Progenitor cell of endocrine pancreas (in vitro differentiated cells): ENCODE measurements at regions not wholly inside any gene's neighbourhood (a gene's known extent, or its start where the extent isn't known, plus 50 kb on each side); places are given as distances from the start of the nearest gene placed in this dataset.
"Not testable (repeated sequence)": the region's sequence is repeated elsewhere in the genome, so short reads cannot be mapped to it uniquely, and the experiment has no call there.

Source experiments
- DNase-seq: peaks from one replicate; pipeline ENCODE4 v3.0.0; 2021; ENCODE audit warnings: low spot score; ENCODE audit not compliant: unreplicated experiment
- H3K27ac Mint-ChIP-seq: 2 replicates; pipeline ENCODE4 v1.8.0; 2021; ENCODE audit warnings: mild to moderate bottlenecking, moderate library complexity, mixed read lengths
- H3K27me3 Mint-ChIP-seq: 2 replicates; pipeline ENCODE4 v1.8.0; 2021; ENCODE audit warnings: mixed read lengths
- H3K36me3 Mint-ChIP-seq: 2 replicates; pipeline ENCODE4 v1.8.0; 2022; ENCODE audit warnings: mixed read lengths; ENCODE audit not compliant: insufficient read depth
- H3K4me1 Mint-ChIP-seq: 2 replicates; pipeline ENCODE4 v1.8.0; 2021; ENCODE audit warnings: low read depth, mixed read lengths
- H3K4me3 Mint-ChIP-seq: 2 replicates; pipeline ENCODE4 v1.8.0; 2021; ENCODE audit warnings: low read depth, mild to moderate bottlenecking, moderate library complexity, mixed read lengths
- H3K9me3 Mint-ChIP-seq: 2 replicates; pipeline ENCODE4 v1.8.0; 2021; ENCODE audit warnings: low read depth, mixed read lengths
- TF ChIP-seq, protein P1 (sequence below): fragments of 200-600 bp; sonication (generic); IDR thresholded peaks from one replicate; pipeline ENCODE4 v1.5.0; 2021; ENCODE audit warnings: antibody characterized with exemption, mild to moderate bottlenecking; ENCODE audit not compliant: unreplicated experiment

DNA sequence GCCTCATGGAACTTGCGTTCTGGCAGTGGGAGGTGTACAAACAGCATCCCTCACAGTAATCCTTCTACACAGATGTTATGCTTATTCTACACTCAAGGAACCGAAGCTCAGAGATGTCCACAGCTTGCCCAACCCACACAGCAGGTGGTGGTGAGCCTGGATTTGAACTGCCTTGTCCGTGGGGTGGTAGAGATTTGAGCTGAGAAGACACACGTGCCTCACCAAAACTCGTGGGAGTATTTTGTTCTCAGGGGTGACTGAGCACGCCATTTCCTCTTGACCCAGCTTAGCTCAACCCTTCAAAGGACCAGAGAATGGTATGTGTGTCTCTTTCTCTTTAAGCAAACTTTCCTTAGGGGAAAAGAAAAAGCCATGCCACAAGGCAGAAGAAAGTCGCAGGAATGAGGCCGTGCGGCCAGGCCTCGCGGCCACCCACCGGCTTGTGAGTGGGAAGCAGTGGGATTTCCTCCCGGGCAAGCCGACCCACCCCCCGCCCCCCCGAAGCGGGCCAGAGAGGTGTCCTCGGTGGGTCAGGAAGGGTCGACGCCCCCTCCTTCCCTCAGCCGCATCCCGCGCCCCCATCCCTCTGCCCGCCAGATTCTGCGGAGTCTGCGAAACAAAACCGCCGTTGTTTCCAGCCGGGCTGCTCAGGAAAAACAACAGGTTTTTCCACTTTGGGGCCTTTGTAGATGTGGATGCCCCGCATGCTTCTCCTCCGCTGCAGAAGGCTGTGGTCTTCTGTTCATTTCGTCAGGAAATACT is 123.8 kb upstream of the ZNF469 start:
- H3K27me3 Mint-ChIP-seq, result peaks cover 15% of the 10 kb centered on the region
- H3K36me3 Mint-ChIP-seq, H3K4me3 Mint-ChIP-seq: not testable (repeated sequence)
- peak overlapping the region; percentile 93 for H3K27ac Mint-ChIP-seq
- DNase-seq, result peak; percentile 34
- peaks cover 13% of the 10 kb centered on the region for H3K4me1 Mint-ChIP-seq
- peaks cover 13% of the 10 kb centered on the region for H3K9me3 Mint-ChIP-seq

DNA sequence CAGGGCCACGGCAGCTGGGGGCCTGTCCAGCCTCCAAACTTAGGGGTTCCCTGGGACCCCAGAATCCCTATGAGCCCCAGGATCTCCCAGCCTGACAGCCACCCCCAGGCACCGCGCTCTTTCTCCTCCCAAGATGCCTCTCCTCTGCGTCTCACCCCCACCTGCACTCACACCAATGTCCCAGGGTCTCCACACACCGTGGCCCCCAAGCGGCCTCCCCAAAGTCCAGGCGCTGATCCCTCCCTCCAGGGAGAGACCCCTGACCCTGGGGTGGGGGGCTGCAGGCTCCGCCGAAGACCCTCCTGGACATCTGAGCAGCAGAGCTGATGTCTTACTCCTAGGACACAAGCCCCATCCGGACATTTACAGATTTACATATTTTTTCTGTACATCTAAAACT is 123.2 kb upstream of the ZNF469 start:
- Mint-ChIP-seq H3K4me1 (peaks cover 13% of the 10 kb centered on the region), H3K9me3 (peaks cover 13% of the 10 kb centered on the region), H3K27me3 (peaks cover 15% of the 10 kb centered on the region), H3K27ac (peak overlapping the region; percentile 93)
- DNase-seq, H3K4me3 Mint-ChIP-seq, H3K36me3 Mint-ChIP-seq: not testable (repeated sequence)

DNA sequence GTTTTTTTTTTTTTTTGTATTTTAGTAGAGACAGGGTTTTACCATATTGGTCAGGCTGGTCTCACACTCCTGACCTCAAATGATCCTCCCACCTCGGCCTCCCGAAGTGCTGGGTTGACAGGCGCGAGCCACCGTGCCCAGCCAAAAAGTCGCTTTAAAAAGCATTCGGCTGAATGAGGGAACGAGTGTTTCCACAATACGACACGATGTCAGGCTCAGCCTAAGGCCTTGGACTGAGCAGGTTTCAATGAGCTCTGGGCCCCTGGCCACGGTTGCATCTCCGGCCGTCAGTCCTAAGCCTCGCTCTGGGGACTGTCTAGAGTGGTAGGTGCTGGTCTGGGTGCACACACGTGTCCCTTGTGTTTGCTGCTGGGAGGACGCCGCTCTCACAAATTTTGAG is 122.6 kb upstream of the ZNF469 start:
- not testable (repeated sequence) for H3K36me3 Mint-ChIP-seq, DNase-seq, H3K4me3 Mint-ChIP-seq, H3K27ac Mint-ChIP-seq
- H3K4me1 Mint-ChIP-seq, result peaks cover 13% of the 10 kb centered on the region
- peaks cover 15% of the 10 kb centered on the region for H3K27me3 Mint-ChIP-seq
- H3K9me3 Mint-ChIP-seq, result peaks cover 13% of the 10 kb centered on the region

DNA sequence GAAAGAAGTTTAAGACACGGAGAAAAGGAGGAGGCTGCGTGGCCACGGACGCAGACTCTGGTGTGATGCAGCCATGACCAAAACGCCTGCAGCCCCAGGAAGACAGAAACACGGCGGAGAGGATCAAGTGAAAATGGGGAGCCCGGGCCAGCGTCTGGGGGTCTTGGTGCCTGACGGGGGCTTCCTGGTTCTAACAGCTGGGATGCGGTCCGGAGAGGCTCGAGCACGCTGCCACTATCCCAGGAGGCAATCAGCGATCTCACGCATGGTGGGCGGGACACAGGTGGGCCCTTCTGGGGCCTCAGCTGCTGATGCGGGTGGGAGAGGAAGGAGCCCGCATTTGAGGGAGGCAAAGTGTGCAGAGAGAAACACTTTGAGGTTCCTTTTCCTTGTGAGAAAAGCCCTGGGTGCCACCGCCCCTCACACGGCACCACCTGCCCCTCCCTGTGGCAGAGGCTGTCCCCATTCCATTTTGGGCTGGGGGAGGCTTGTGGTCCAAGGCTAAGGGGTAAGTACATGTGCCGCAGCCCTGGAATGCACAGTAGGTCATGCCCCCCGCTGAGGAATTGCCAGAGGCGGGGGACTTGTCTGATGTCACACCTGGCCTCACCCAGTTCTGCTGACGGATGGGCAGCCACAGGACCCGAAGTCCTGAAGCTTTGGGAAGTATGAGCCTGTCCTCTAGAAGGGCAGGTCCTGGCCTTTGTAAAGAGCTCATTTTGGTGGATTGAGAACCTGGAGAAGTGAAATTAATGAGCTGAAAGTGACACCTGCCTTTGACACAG is 121.7 kb upstream of the ZNF469 start:
- H3K4me3 Mint-ChIP-seq, H3K36me3 Mint-ChIP-seq, DNase-seq, H3K9me3 Mint-ChIP-seq, H3K27ac Mint-ChIP-seq: not testable (repeated sequence)
- peaks cover 13% of the 10 kb centered on the region for H3K4me1 Mint-ChIP-seq
- H3K27me3 Mint-ChIP-seq, result peaks cover 14% of the 10 kb centered on the region

DNA sequence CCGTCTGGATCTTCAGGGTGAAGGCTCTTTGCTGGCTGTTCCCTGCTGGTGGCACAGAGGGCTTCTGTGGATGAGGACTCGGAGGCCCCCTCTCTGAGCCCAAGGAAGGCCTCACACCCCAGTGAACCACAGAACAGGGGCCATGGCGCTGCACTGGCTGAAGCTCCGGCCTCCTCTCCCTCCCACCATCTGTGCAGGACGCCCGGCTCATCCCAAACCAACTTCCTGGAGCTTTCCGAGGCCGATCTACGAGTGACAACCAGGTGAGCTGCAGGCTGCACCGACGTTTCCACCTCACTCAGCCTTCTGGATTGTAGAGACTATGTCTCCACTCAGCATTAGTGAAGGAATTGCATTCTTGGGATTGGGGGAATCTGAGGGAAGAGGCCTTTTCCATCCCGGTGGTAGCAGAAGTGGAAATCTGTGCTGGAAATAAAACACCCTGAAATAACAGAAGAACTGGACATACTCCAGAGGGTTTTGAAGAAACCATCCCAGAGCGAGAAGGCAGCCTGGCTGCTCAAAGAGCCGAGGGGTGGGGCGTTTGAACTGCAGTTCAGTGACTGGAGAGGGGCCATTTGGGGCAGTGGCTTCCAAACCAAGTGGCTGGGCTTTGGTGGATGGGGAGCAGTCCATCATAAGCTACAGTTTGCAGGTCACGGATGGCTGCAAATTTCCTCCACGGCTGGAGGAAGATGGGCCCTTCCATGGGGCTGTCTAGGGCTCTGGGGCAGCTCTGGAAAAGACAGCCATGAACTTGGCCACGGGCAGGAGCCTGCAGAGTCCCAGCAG is 120.7 kb upstream of the ZNF469 start:
- Mint-ChIP-seq H3K4me1 (peaks cover 13% of the 10 kb centered on the region), H3K27me3 (peaks cover 18% of the 10 kb centered on the region)
- not testable (repeated sequence) for H3K4me3 Mint-ChIP-seq, H3K9me3 Mint-ChIP-seq, H3K36me3 Mint-ChIP-seq, H3K27ac Mint-ChIP-seq, DNase-seq

DNA sequence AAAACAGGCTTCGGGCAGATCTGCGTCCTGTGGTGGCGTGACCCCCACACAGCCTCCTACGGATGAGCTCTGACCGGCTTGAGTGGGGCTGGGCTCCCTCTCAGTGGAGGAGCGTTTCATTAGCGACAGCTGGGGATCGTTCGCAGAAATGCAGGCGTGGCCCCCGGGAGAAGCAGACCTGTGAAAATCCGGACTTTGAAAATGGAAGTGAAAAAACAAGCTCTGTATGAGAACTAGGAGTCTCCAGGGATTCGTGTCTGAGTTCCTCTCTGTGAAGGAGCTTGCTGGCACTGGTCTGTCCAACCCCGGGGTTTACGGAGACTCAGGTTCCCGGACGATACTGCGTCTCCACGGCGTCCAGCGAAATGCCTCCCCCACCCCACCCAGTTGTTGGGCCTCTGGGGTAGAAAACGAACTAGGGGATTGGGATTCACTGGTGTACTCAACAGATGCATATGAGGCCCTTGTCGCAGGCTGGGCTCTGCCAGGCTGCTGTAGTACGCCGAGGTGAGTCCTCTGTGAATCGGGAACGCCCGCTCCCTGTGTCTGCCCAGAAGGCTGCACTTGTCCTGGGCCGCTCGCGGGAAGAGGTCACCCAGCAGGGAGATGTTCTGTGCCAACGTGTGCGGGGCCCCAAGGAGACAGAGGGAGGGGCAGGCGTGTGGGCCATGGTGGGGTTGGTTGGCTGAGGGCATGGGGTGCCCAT is 119.7 kb upstream of the ZNF469 start:
- H3K36me3 Mint-ChIP-seq, H3K9me3 Mint-ChIP-seq, H3K4me3 Mint-ChIP-seq, DNase-seq: not testable (repeated sequence)
- Mint-ChIP-seq H3K4me1 (peaks cover 13% of the 10 kb centered on the region), H3K27me3 (peaks cover 16% of the 10 kb centered on the region), H3K27ac (peak overlapping the region; percentile 37)

DNA sequence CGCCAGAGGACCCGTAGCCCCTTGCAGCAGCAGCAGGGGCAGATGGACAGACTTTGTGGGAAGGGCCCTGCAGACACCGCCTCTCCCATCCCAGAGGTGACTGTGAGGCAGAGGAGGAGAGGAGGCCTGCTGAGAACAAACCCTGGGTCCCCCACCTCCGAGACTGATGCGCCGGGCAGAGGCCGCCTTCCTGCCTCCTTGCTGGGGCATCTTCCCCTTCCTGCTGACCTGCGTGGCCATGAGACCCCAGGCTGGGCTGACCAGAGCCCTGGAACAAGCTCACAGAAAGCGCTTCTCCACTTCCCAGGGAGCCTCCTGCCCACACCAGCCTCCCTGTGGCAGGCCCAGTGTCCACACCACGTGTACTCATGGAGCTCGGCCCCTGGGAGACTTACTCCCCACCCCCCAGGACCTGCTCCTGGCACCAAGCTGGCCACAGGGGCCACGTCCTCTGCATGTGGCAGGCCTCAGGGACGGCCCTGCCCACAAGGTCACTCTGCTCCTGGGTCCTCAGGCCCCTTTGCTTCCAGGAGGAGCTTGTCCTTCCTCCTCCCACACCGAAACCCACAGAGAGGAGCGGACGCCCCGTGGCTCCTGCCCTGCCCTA is 119.0 kb upstream of the ZNF469 start:
- not testable (repeated sequence) for DNase-seq, H3K27ac Mint-ChIP-seq, H3K9me3 Mint-ChIP-seq, H3K36me3 Mint-ChIP-seq, H3K4me3 Mint-ChIP-seq
- H3K4me1 Mint-ChIP-seq, result peaks cover 12% of the 10 kb centered on the region
- peaks cover 16% of the 10 kb centered on the region for H3K27me3 Mint-ChIP-seq

DNA sequence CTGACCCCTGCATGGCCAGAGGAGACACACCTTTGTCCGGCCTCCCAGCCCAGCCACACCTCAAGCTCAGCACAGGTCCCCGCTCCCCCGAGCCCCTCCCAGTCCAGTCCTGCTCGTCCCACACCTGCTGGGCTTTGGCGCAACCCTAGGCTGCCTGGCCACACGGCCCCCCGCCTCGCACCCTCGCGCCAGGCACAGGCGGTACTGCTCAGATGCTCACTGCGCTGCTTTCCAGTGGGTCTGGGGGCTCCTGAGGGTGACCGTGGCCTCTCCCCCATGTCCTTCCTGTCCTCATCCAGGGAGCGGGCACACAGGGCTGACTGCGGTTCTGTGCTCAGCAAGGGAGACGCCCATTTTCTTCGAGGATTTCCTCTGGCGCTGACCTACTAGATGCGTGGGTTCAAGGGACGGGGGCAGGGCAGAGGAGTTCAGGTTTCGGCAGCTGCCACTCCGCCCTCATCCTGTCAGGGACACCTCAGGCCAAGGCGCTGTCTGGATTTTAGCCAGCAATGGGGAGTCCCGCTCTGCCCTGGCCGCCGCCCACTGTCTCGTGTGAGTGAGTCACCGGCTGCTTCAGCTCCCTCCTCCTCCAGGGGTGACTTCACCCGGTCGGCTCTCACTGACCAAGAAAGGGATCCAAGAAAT is 118.0 kb upstream of the ZNF469 start:
- Mint-ChIP-seq H3K4me1 (peaks cover 7% of the 10 kb centered on the region), H3K27ac (no peak overlapping the region), H3K27me3 (peaks cover 20% of the 10 kb centered on the region), H3K4me3 (no peak overlapping the region), H3K9me3 (no peaks in the 10 kb centered on the region), H3K36me3 (no peaks in the 10 kb centered on the region)
- TF ChIP-seq, protein P1, sequence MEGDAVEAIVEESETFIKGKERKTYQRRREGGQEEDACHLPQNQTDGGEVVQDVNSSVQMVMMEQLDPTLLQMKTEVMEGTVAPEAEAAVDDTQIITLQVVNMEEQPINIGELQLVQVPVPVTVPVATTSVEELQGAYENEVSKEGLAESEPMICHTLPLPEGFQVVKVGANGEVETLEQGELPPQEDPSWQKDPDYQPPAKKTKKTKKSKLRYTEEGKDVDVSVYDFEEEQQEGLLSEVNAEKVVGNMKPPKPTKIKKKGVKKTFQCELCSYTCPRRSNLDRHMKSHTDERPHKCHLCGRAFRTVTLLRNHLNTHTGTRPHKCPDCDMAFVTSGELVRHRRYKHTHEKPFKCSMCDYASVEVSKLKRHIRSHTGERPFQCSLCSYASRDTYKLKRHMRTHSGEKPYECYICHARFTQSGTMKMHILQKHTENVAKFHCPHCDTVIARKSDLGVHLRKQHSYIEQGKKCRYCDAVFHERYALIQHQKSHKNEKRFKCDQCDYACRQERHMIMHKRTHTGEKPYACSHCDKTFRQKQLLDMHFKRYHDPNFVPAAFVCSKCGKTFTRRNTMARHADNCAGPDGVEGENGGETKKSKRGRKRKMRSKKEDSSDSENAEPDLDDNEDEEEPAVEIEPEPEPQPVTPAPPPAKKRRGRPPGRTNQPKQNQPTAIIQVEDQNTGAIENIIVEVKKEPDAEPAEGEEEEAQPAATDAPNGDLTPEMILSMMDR, result no peak
- DNase-seq, result no peak

DNA sequence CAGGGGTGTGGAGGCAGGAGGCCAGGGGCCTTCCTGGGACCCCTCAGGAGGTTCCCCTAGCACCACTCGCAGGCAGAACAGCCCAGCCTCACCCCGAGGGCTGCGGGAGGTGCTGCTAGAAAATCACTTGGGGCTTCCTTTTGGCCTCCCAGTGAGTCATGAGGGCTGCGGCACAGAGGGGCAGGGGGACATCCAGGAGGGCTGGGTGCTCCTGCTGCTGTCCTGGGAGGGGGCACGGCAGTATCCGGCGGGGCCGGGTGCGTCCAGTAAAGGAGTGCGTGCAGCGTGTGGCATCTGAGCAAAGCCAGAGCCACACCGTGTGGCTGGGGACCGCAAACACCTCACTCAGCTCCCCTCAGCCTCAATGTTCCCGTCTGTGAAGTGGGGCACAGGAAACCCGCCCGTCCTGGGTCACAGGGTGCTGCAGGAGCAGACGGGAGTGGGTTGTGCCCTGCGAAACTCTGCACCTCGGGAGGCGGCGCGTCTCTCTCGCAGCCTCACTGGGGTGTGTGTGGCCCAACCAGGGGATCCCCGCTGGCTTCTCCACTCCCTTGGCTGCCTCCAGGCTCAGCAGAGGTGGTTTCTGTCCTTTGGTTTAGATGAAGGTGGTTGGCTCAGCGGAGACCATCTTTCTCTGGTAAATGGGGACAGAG is 117.3 kb upstream of the ZNF469 start:
- not testable (repeated sequence) for H3K9me3 Mint-ChIP-seq, H3K36me3 Mint-ChIP-seq, H3K4me3 Mint-ChIP-seq, DNase-seq, H3K27ac Mint-ChIP-seq, H3K4me1 Mint-ChIP-seq
- H3K27me3 Mint-ChIP-seq, result peaks cover 19% of the 10 kb centered on the region

DNA sequence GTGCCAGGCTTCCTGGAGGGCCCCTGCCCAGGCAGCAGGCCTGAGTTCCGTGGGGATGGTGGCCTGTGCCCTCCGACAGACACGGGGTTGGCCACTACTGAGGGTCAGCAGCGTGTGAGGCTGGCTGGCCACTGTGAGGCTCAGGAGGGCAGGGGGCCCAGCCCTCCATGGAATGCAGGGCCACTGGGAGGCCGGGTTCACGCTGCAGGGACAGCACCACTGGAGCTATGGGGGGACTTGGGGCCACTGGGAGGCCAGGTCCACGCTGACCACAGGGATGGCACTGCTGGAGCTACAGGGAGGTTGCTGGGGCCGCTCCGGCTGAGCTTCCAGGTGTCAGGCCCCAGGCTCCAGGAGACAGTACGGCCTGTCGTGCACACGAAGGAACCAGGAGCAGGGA is 116.7 kb upstream of the ZNF469 start:
- DNase-seq, H3K4me1 Mint-ChIP-seq, H3K4me3 Mint-ChIP-seq, H3K36me3 Mint-ChIP-seq, H3K9me3 Mint-ChIP-seq, H3K27ac Mint-ChIP-seq: not testable (repeated sequence)
- peaks cover 15% of the 10 kb centered on the region for H3K27me3 Mint-ChIP-seq
